Esophagus muscularis mucosa (tissue), 4 donors: ENCODE measurements at regions not wholly inside any gene's neighbourhood (a gene's known extent, or its start where the extent isn't known, plus 50 kb on each side); places are given as distances from the start of the nearest gene placed in this dataset.

ENCODE experiments used
- DNase-seq: peaks from one replicate; pipeline ENCODE4 v3.0.0-alpha.2; 2017; ENCODE audit errors: extremely low spot score
- H3K27ac ChIP-seq, 4 donors: fragments of 200-600 bp; sonication (generic); replicated peaks in 1 of 4; 1 replicate in 3 of 4; 2 replicates in 1 of 4; pipeline ENCODE4 v1.5.1; 2016 to 2019; ENCODE audit warnings: mild to moderate bottlenecking in 1 of 4
- H3K27me3 ChIP-seq, 4 donors: fragments of 200-600 bp; sonication (generic); one replicate each; pipeline versions ENCODE4 v1.5.1 to v1.6.0; 2016 to 2019
- H3K36me3 ChIP-seq, 4 donors: fragments of 200-600 bp; sonication (generic); one replicate each; pipeline ENCODE4 v1.5.1; 2016 to 2019
- H3K4me1 ChIP-seq, 4 donors: fragments of 200-600 bp; sonication (generic); one replicate each; pipeline ENCODE4 v1.5.1; 2016 to 2019
- H3K4me3 ChIP-seq, 4 donors: fragments of 200-600 bp; sonication (generic); 1 replicate in 2 of 4; 2 replicates in 2 of 4; pipeline ENCODE4 v1.5.1; 2016 to 2019; ENCODE audit warnings: mild to moderate bottlenecking in 4 of 4, moderate library complexity in 1 of 4
- H3K9me3 ChIP-seq, 4 donors: fragments of 200-600 bp; sonication (generic); 1 replicate in 3 of 4; 2 replicates in 1 of 4; pipeline ENCODE4 v1.5.1; 2016 to 2019
- CTCF ChIP-seq, 3 experiments: fragments of 200-600 bp in 2 of 3; fragments of 450-650 bp in 1 of 3; sonication (generic) in 2 of 3; IDR thresholded peaks; one replicate each; pipeline ENCODE4 v1.5.1; 2017 to 2019; ENCODE audit warnings: antibody characterized with exemption in 3 of 3, mild to moderate bottlenecking in 2 of 3, moderate library complexity in 1 of 3
- EP300 ChIP-seq: sonication (generic); formaldehyde crosslinking; IDR thresholded peaks from one replicate; pipeline ENCODE4 v1.6.1; 2017; ENCODE audit warnings: antibody characterized with exemption
- POLR2A ChIP-seq: fragments of 450-650 bp; IDR thresholded peaks from one replicate; pipeline ENCODE4 v1.6.1; 2017; ENCODE audit warnings: antibody characterized with exemption, moderate library complexity, mild to moderate bottlenecking, low read depth
- POLR2AphosphoS5 ChIP-seq, 2 donors: sonication (generic); formaldehyde crosslinking; IDR thresholded peaks; one replicate each; pipeline ENCODE4 v1.6.1; 2017; ENCODE audit warnings: antibody characterized with exemption in 2 of 2
- WGBS: methylation state at CpG from one replicate; pipeline ENCODE4 v1.1.5; 2018; 5-methylcytosine and 5-hydroxymethylcytosine counted together
- intact Hi-C: fragments of 100-400 bp; cut with DNase I; formaldehyde crosslinking; loops from one replicate; pipeline ENCODE4 v1.15.1; 2023

GRCh38 chr2:59932341-59932740 is 621.1 kb downstream of the BCL11A start:
- Histone ChIP-seq H3K27me3 (no peaks in the 10 kb centered on the region), H3K4me1 (no peaks in the 10 kb centered on the region), H3K36me3 (no peaks in the 10 kb centered on the region), H3K4me3 (no peak overlapping the region), H3K27ac (no peak overlapping the region), H3K9me3 (no peaks in the 10 kb centered on the region)
- WGBS = 96% methylated on average over 5 of the region's 5 CpGs
- intact Hi-C loops = no loop called here
- TF ChIP-seq EP300 (no peak), POLR2A (no peak), POLR2AphosphoS5 (IDR thresholded peaks at IDR 0.05) (no peak), CTCF (IDR thresholded peaks at IDR 0.05) (no peak)
- no peak for DNase-seq

- no peaks in the 10 kb centered on the region for H3K27me3 ChIP-seq
- TF ChIP-seq POLR2A (no peak), CTCF (IDR thresholded peaks at IDR 0.05) (no peak), EP300 (no peak), POLR2AphosphoS5 (IDR thresholded peaks at IDR 0.05) (no peak)
- no peak overlapping the region for H3K27ac ChIP-seq
- WGBS = 72% methylated on average over 4 of the region's 4 CpGs
- no peak overlapping the region for H3K4me3 ChIP-seq
- intact Hi-C loops = no loop called here
- H3K36me3 ChIP-seq = no peaks in the 10 kb centered on the region
- H3K4me1 ChIP-seq = no peaks in the 10 kb centered on the region
- no peaks in the 10 kb centered on the region for H3K9me3 ChIP-seq
- no peak for DNase-seq
Measured at GRCh38 chr2:59930430-59930829, 623.0 kb downstream of the BCL11A start.

- Histone ChIP-seq H3K4me3 (no peak overlapping the region), H3K27me3 (no peaks in the 10 kb centered on the region), H3K9me3 (no peaks in the 10 kb centered on the region), H3K36me3 (no peaks in the 10 kb centered on the region), H3K4me1 (no peaks in the 10 kb centered on the region), H3K27ac (no peak overlapping the region)
- TF ChIP-seq POLR2AphosphoS5 (IDR thresholded peaks at IDR 0.05) = no peak
- TF ChIP-seq EP300 = no peak
- no peak for TF ChIP-seq CTCF (IDR thresholded peaks at IDR 0.05)
- TF ChIP-seq POLR2A = no peak
- 85% methylated on average over 13 of the region's 13 CpGs for whole genome bisulfite sequencing
- intact Hi-C loops = no loop called here
- DNase-seq = no peak
Measured at GRCh38 chr2:59926731-59927130, 626.7 kb downstream of the BCL11A start.

- TF ChIP-seq EP300 (no peak), POLR2AphosphoS5 (IDR thresholded peaks at IDR 0.05) (no peak), POLR2A (no peak), CTCF (IDR thresholded peaks at IDR 0.05) (no peak)
- H3K36me3 ChIP-seq = no peaks in the 10 kb centered on the region
- no peak overlapping the region for H3K4me3 ChIP-seq
- DNase-seq = no peak
- no peaks in the 10 kb centered on the region for H3K9me3 ChIP-seq
- WGBS = 85% methylated on average over 1 of the region's 1 CpG
- intact Hi-C loops = no loop called here
- H3K4me1 ChIP-seq = no peaks in the 10 kb centered on the region
- no peak overlapping the region for H3K27ac ChIP-seq
- no peaks in the 10 kb centered on the region for H3K27me3 ChIP-seq
Measured at GRCh38 chr2:59925321-59925720, 628.1 kb downstream of the BCL11A start.

- WGBS = 91% methylated on average over 1 of the region's 1 CpG
- Histone ChIP-seq H3K9me3 (no peaks in the 10 kb centered on the region), H3K4me1 (no peaks in the 10 kb centered on the region), H3K36me3 (no peaks in the 10 kb centered on the region), H3K4me3 (no peak overlapping the region), H3K27ac (no peak overlapping the region), H3K27me3 (no peaks in the 10 kb centered on the region)
- TF ChIP-seq CTCF (IDR thresholded peaks at IDR 0.05) = no peak
- no peak for TF ChIP-seq POLR2A
- TF ChIP-seq POLR2AphosphoS5 (IDR thresholded peaks at IDR 0.05) = no peak
- no peak for TF ChIP-seq EP300
- DNase-seq = no peak
- intact Hi-C loops = no loop called here
Measured at GRCh38 chr2:59924346-59924745, 629.1 kb downstream of the BCL11A start.
